Gastroesophageal sphincter (tissue), 3 donors: ENCODE measurements at regions not wholly inside any gene's neighbourhood (a gene's known extent, or its start where the extent isn't known, plus 50 kb on each side); places are given as distances from the start of the nearest gene placed in this dataset.

Source experiments
- POLR2A ChIP-seq, 2 donors: fragments of 450-650 bp; IDR thresholded peaks; one replicate each; pipeline ENCODE4 v1.6.1; 2017; ENCODE audit warnings: antibody characterized with exemption in 2 of 2, mild to moderate bottlenecking in 2 of 2, moderate library complexity in 1 of 2
- POLR2AphosphoS5 ChIP-seq: sonication (generic); formaldehyde crosslinking; IDR thresholded peaks from one replicate; pipeline ENCODE4 v1.6.1; 2017; ENCODE audit warnings: antibody characterized with exemption
- TF ChIP-seq, protein P1 (sequence below), 4 experiments: fragments of 200-600 bp in 2 of 4; fragments of 450-650 bp in 2 of 4; sonication (generic) in 1 of 4; IDR thresholded peaks; one replicate each; pipeline ENCODE4 v1.5.1; 2017 to 2019; ENCODE audit warnings: antibody characterized with exemption in 4 of 4, mild to moderate bottlenecking in 2 of 4, moderate library complexity in 2 of 4

DNA sequence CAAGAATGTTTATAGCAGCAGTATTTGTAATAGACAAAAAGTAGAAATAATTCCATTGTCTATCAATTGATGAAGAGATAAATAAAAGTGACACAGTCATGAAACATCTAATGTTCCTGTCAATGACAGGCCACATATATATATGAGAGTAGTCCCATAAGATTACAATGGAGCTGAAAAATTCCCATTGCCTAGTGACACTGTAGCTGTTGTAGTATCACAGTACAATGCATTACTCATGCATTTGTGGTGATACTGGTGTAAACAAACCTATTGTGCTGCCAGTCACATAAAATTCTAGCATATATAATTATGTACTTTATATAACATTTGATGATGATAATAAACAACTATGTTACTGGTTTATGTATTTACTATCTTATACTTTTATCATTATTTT, 141.9 kb upstream of the LYPLAL1 start:
- TF ChIP-seq, protein P1, sequence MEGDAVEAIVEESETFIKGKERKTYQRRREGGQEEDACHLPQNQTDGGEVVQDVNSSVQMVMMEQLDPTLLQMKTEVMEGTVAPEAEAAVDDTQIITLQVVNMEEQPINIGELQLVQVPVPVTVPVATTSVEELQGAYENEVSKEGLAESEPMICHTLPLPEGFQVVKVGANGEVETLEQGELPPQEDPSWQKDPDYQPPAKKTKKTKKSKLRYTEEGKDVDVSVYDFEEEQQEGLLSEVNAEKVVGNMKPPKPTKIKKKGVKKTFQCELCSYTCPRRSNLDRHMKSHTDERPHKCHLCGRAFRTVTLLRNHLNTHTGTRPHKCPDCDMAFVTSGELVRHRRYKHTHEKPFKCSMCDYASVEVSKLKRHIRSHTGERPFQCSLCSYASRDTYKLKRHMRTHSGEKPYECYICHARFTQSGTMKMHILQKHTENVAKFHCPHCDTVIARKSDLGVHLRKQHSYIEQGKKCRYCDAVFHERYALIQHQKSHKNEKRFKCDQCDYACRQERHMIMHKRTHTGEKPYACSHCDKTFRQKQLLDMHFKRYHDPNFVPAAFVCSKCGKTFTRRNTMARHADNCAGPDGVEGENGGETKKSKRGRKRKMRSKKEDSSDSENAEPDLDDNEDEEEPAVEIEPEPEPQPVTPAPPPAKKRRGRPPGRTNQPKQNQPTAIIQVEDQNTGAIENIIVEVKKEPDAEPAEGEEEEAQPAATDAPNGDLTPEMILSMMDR (IDR thresholded peaks at IDR 0.05): no peak
- no peak for TF ChIP-seq POLR2A (IDR thresholded peaks at IDR 0.05)
- TF ChIP-seq POLR2AphosphoS5: no peak
